GM10248 (cell line): ENCODE measurements at regions not wholly inside any gene's neighbourhood (a gene's known extent, or its start where the extent isn't known, plus 50 kb on each side); places are given as distances from the start of the nearest gene placed in this dataset.

Experiments used
- CTCF ChIA-PET: fragments of 300-600 bp; sonication (Branson Sonifier 250); formaldehyde crosslinking; extraction: SDS; loops from one replicate; lab custom pipeline; 2021; ENCODE audit warnings: antibody characterized with exemption; lab: Yijun Ruan, JAX
- POLR2A ChIA-PET: fragments of 350-650 bp; sonication (Branson Sonifier 250); formaldehyde crosslinking; extraction: SDS; loops from one replicate; lab custom pipeline; 2020; ENCODE audit warnings: antibody characterized with exemption; lab: Yijun Ruan, JAX
- DNase-seq: peaks from one replicate; pipeline ENCODE4 v3.0.0; 2012; ENCODE audit errors: extremely low spot score
- CTCF ChIP-seq: IDR thresholded peaks from 2 replicates; pipeline ENCODE4 v1.5.1; 2012; ENCODE audit warnings: mild to moderate bottlenecking, low read depth; ENCODE audit errors: extremely low read depth, missing control alignments, control extremely low read depth

GRCh38 chr21:34262469-34262845 is 101.3 kb upstream of the KCNE2 start:
- DNase-seq: no peak
- no peak for TF ChIP-seq CTCF
- CTCF ChIA-PET: interaction anchor here (1.4 kb wide), 1 partner anchor 8 kb away, joined by 4 read pairs; no protein-coding TSS in a partner anchor
- POLR2A ChIA-PET: no interaction called here

- POLR2A ChIA-PET: no interaction called here
- TF ChIP-seq CTCF: no peak
- no peak for DNase-seq
- CTCF ChIA-PET: interaction anchor here (0.9 kb wide), 1 partner anchor 18 kb away, joined by 3 read pairs; no protein-coding TSS in a partner anchor
Measured at GRCh38 chr21:34263629-34264028, 100.2 kb upstream of the KCNE2 start.

DNA sequence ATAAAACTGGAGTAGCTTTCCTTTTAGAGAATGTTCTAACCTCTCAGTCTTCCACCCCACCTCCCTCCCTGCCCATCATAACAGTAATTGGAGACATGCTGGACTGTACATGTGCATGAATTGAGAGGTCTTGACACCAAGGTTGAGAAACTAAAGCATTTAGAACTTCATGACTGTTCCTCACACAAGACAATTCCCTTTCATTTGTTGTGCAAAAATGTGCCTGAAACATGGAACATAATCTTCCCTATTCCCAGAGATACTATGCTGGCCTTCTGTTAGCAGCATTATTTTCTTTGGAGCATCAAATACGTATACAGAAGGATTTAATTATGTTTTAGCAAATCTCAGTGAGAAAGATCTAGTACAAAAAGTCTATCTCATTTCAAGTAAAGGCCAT is 97.5 kb upstream of the KCNE2 start:
- CTCF ChIA-PET: interaction anchor here (2.0 kb wide), 1 partner anchor 8 kb away, joined by 8 read pairs; no protein-coding TSS in a partner anchor
- POLR2A ChIA-PET: no interaction called here
- TF ChIP-seq CTCF: no peak
- DNase-seq: no peak

- DNase-seq: no peak
- ChIA-PET CTCF (no interaction called here), POLR2A (no interaction called here)
- TF ChIP-seq CTCF: no peak
Measured at GRCh38 chr21:34268493-34268892, 95.3 kb upstream of the KCNE2 start.

DNA sequence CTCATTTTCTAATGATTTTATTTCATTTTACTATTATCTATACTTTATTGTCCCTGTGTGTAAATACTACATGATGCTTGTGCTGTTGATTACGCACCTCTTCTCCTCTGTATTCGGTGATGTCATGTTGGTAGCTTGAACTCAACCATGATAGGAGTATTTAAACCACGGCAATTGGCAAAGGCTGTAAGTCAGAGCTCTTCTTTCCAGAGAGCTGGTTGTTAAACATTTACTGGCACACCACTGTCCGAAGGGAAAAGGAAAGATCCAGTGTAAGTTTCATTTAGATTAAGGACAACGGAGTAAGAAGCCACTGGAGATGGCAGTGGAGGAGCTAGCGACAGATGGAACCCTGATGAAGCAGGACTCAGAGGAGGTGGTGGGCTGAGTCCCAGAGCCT is 93.4 kb upstream of the KCNE2 start:
- ChIA-PET CTCF (interaction anchor here (0.9 to 2.1 kb wide), 3 partner anchors 8 to 77 kb away, joined by 3 to 7 read pairs (median 4); no protein-coding TSS in a partner anchor), POLR2A (no interaction called here)
- no peak for TF ChIP-seq CTCF
- no peak for DNase-seq

DNA sequence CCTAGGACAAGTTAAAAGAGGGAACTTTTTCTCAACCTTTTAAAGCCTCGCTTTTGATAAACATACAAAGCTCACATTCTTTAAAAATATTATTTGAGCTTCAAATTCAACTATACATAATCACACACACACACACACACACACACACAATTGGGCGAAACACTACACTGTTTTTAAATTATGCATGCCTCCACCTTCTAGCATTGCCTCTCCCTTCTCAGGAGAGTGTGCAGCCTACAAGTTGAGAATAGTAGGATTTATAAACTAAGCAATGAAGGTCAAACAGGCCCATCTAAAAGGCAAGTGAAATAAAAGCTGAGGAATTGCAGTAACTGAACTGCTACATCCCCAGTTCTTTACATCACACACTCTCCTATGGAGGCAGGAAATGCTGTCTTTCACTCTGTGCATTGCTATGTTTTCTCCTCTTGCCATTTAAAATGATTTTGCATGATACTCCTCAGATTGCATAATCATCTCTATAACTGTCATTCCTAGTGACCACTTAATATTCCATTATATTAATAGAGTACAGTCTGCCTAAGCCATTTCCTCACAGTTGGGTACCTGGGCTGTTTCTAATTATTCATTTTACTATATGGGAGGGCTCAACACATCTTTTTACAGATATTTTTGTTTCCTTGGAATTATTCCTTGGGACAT is 92.5 kb upstream of the KCNE2 start:
- no peak for TF ChIP-seq CTCF
- no peak for DNase-seq
- ChIA-PET POLR2A (no interaction called here), CTCF (interaction anchor here (1.0 to 2.1 kb wide), 2 partner anchors 25 to 76 kb away, joined by 3 to 7 read pairs; no protein-coding TSS in a partner anchor)
